Daoy (cell line): ENCODE measurements at regions not wholly inside any gene's neighbourhood (a gene's known extent, or its start where the extent isn't known, plus 50 kb on each side); places are given as distances from the start of the nearest gene placed in this dataset.
"Not testable (repeated sequence)": the region's sequence is repeated elsewhere in the genome, so short reads cannot be mapped to it uniquely, and the experiment has no call there.

ENCODE experiments used
- DNase-seq: peaks from one replicate; pipeline ENCODE4 v3.0.0-alpha.2; 2015; ENCODE audit warnings: low read depth

DNA sequence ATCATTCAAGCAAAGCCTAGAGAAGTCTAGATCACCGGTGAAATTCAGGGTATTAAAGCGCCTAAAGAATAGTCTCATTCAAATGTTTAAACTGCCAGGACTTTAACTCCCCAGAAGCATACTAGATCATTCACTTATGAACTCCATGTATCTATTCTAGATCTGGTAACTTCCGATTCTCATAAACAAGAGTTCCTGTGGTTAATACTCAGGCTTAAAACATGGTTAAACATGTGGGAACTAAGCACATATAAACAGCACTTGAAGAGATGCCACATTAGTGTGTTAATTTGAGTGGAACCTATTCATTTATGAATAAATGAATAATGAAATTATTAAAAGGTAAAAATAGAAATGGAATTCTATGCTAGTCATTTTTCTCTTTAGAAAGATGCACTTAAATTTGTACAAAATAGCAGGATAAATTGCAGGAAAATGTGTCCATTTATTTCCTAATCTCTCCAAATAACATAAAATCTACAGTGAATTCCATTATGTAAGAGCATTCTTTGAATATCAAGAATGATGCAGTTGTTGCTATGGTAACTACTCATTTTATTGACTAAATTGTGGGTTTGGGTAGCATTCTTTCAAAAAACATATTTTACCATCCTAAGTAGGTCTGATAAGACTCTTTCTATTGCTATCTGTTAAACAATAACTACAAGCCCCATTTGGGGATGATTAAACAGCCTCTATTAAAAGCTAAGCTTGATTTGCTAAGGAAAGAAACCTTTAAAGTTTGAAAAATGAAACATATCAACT lies 147.6 kb upstream of the TMEM168 start:
- no peak for DNase-seq

DNA sequence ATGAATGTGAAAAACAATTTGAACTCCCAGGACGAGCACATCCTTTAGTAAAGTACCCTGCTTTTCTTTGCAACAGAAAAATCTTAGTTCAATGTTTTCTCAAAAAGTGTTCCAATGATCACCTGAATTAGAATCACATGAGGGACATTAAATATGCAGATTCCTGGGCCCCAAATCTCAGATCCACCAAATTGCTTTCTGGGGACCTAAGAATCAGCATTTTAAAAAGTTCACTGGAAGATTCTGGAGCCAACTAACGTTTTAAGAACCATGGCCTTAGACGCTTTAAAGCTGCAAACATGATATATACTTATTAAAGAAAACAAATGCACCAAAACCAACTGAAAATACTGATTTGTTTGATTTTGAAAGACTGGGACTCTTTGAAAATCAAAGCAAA lies 143.4 kb upstream of the TMEM168 start:
- DNase-seq: no peak

GRCh38 chr7:112930787-112931186 lies 140.6 kb upstream of the TMEM168 start:
- DNase-seq: no peak

DNA sequence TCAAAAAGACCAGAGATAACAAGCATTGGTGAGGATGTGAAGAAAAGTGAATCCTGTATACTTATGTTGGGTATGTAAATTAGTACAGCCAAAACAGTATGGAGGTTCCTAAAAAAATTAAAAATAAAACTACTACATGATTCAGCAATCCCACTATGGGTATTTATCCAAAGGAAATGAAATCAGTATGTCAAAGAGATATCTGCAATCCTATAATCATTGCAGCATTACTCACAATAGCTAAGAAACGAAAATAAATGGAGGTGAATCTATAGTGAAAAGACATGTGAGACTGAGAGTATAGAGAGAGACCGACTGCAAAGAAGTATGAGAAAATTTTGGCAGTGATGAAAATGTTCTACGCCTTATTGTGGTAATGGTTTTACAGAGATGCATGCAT lies 139.2 kb upstream of the TMEM168 start:
- no peak for DNase-seq

DNA sequence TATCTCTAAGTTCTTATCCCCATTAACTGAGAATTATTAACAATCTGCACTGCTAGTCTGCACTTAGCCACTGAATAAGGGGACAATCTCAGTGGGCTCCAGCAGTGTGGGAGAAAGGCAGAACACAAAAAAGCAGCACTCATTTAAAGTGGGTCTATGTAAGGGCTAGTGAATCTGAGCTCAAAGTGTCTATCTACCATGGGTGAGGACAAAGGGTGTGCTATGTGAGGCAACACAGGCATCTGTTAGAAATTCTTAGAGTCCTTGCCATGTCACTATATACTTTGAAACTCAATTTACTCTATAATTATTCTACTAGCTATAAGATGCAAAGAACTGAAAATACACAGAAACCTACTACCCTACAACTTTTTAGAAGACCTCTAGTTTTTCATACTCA lies 135.8 kb upstream of the TMEM168 start:
- no peak for DNase-seq

GRCh38 chr7:112922546-112922945 lies 132.4 kb upstream of the TMEM168 start:
- DNase-seq: not testable (repeated sequence)

GRCh38 chr7:112916431-112916830 lies 126.2 kb upstream of the TMEM168 start:
- not testable (repeated sequence) for DNase-seq

DNA sequence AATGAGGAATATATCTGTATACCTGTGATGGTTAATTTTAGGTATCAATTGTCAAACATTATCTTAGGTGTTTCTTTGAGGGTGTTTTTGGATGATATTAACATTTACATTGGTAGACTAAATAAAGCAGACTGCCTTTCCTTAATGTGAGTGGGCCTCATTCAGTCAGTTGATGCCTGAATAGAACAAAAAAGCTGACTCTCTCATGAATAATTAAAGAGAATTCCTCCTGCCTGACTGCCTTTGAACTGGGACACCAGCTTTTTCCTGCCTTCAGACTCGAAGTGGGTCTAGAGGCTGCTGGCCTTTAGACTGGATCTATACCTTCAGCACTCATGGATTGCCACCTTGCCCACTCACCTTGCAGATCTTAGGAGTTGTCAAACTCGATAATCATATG lies 117.9 kb upstream of the TMEM168 start:
- DNase-seq: no peak

DNA sequence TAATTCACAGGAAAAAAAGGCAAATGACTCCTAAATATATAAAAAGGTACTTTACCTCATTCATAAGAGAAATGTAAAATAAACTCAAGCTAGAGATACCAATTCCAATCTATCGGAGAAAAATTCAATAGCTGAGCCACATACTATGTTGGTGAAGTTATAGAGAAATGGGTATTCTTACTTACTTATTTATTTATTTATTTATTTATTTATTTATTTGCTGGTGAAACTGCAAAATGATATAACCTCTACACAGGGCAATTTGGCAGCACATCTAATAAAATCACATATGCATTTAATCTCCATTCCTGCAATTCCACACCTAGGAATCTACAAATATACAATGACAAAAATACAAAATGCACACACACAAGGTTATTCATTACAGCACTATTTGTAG lies 117.5 kb upstream of the TMEM168 start:
- no peak for DNase-seq

DNA sequence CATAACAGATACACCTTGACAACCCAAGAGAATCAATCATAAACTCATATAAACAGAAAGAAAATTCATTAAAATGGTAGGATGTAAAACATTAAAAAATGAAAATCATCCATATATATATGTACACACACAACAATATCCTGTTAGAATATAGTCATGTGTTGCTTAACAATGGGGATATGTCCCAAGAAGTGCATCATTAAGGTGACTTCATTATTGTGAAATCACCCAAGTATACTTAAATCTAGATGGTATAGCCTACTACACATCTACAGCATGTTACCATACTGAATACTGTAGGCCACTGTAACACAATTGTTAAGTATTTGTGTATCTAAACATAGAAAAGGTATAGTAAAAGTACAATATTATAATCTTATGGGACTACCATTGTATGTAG lies 115.8 kb upstream of the TMEM168 start:
- DNase-seq: no peak

GRCh38 chr7:112905413-112905812 lies 115.2 kb upstream of the TMEM168 start:
- no peak for DNase-seq

DNA sequence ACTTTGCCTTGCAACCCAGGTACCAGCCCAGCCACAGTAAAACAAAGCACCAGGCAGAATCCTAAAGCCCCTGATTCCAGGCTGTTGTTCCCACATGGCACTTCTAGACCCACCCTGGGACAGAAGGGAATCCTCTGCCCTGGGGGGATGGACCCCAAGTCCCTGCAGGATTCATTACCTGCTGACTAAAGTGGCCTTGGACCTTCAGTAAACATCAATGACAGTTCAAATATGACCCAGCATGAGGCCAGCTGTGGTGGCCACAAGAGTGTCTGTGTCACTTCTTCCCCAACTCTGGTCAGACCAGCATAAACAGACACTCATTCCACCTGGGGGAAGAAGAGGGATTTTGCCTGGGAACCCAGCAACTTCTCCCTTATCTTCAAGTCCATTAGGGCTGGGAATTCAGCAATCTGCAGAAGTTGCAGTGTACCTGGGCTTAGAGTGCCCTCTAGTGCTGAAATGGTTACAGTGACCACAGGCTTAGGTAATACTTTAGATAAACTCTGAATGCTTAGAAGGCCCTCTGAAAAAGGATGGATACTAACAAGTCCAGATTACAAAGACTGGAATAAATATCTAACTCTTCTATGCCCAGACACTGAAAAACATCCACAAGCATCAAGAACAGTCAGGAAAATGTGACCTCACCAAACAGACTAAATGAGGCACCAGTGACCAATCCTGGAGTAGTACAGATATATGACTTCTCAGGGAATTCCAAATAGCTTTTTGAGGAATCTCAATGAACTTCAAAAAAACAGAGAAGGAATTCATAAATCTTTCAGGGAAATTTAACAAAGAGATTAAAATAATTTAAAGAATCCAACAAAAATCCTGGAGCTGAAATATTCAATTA lies 108.5 kb upstream of the TMEM168 start:
- peak; percentile 72 for DNase-seq

GRCh38 chr7:112897839-112898431 lies 107.7 kb upstream of the TMEM168 start:
- DNase-seq: no peak

DNA sequence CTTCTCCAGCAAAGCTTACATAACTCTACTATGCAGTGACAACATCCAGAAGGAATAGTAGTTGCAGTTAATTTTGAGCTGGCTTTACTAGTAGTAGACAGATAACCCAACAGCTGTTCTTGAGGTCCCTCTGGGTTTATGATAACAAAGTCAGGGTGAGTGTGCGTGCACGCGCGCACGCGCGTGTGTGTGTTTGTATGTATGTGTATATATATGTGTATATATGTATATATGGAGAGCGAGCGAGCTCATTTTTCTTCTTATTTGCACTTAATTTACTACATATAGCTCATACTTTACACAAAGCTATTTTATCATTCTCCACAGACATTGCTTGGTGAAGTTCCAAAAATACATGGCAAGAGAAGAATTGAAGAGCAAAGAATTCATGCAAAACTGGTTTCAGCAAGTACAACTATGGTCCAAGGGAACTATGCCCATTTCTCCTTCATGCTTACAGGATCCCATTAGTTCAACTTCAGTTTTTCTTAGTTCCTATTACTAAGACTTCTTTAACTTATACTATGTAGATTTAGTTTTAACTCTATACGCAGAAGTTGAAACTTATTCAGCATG lies 105.9 kb upstream of the TMEM168 start:
- no peak for DNase-seq

GRCh38 chr7:112892263-112892662 lies 102.1 kb upstream of the TMEM168 start:
- peak; percentile 21 for DNase-seq

GRCh38 chr7:112891698-112892097 lies 101.5 kb upstream of the TMEM168 start:
- DNase-seq: no peak

DNA sequence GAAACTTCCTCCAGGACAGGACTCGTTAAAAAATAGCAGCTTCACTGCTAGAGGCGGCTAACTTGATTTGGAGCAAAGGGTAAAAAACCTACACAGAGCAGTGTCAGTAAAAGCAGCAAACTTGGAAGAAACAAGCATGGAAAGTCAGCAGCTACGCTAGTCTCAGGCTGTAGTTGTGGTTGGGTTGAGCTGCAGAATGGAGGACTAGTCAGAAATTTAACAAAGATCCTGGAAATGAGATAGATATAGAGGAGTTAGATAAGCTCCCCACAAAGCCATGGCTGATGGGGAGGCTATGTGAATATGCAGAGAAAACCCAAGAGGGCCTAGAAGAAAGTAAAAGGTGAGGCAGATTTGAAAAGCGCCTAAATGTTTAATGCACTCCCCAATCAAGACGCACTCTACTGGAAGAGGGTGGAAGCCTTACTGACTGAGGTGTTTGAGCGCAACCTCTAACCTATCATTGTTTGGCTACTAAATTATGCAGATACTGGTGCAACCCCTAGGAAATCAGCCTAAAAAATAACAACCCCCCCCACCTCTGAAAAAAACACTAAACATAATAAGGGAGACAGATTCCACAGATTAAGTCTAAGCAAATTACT lies 99.7 kb upstream of the TMEM168 start:
- no peak for DNase-seq

- no peak for DNase-seq
Measured at GRCh38 chr7:112889268-112889667, 99.1 kb upstream of the TMEM168 start.

GRCh38 chr7:112888781-112889180 lies 98.6 kb upstream of the TMEM168 start:
- no peak for DNase-seq

GRCh38 chr7:112887976-112888375 lies 97.8 kb upstream of the TMEM168 start:
- no peak for DNase-seq

DNA sequence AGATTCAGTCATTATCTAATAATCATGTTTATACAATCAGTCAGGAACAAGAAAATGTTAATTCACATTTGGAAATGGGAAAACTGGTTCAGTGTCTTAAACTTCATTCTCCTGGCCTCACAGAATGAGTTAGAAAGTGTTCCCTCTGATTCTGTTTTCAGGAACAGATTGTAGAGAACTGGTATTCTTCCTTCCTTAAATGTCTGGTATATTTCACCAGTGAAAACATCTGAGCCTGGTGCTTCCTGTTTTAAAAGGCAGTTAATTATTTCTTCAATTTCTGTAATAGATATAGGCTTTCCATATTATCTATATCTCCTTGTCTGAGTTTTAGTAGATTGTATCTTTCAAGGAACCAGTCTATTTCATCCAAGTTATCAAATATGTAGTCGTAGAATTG lies 97.1 kb upstream of the TMEM168 start:
- no peak for DNase-seq

GRCh38 chr7:112886208-112886607 lies 96.0 kb upstream of the TMEM168 start:
- DNase-seq: no peak
